IMR-90 (cell line): ENCODE measurements at regions not wholly inside any gene's neighbourhood (a gene's known extent, or its start where the extent isn't known, plus 50 kb on each side); places are given as distances from the start of the nearest gene placed in this dataset.

Source experiments
- ATAC-seq: fragments of 200-7000 bp; cut with Tn5 transposase; 2 replicates; pipeline ENCODE4 v1.9.1; 2020; ENCODE audit warnings: low read depth, mild to moderate bottlenecking, moderate library complexity
- BruUV-seq: library from RNA; stranded (reverse); fragments of 400-500 nt; replicated peaks from 2 replicates; lab custom pipeline; 2021; lab: Mats Ljungman, UMichigan
- CTCF ChIA-PET: fragments of 300-600 bp; formaldehyde crosslinking; extraction: SDS; loops from one replicate; lab custom pipeline; 2021; ENCODE audit warnings: antibody characterized with exemption; lab: Yijun Ruan, JAX
- POLR2A ChIA-PET: fragments of 300-600 bp; sonication (Branson Sonifier 250); formaldehyde crosslinking; loops from one replicate; lab custom pipeline; 2022; ENCODE audit warnings: antibody characterized with exemption; ENCODE audit not compliant: unreplicated experiment; lab: Charles Lee
- DNase-seq: peaks from one replicate; pipeline ENCODE4 v3.0.0; 2013
- H2AFZ ChIP-seq: replicated peaks from 2 replicates; pipeline ENCODE3; 2013; ENCODE audit warnings: low read length, mild to moderate bottlenecking; ENCODE audit not compliant: poor library complexity
- H2AK5ac ChIP-seq: 2 replicates; pipeline ENCODE4 v1.6.1; 2013; ENCODE audit warnings: low read depth, low read length, inconsistent platforms
- H2AK9ac ChIP-seq: replicated peaks from 2 replicates; pipeline ENCODE3; 2013; ENCODE audit warnings: mild to moderate bottlenecking, low read depth, low read length, moderate library complexity; ENCODE audit not compliant: poor library complexity
- H2BK120ac ChIP-seq: 2 replicates; pipeline ENCODE4 v1.6.1; 2013; ENCODE audit warnings: low read depth, low read length, inconsistent platforms
- H2BK15ac ChIP-seq: 3 replicates; pipeline ENCODE4 v1.6.1; 2013; ENCODE audit warnings: low read depth, low read length, inconsistent platforms
- H2BK20ac ChIP-seq: 2 replicates; pipeline ENCODE4 v1.6.1; 2013; ENCODE audit warnings: low read depth, mild to moderate bottlenecking, inconsistent platforms, low read length, moderate library complexity
- H2BK5ac ChIP-seq: 2 replicates; pipeline ENCODE4 v1.6.1; 2013; ENCODE audit warnings: mild to moderate bottlenecking, low read depth, low read length, inconsistent platforms; ENCODE audit not compliant: poor library complexity, severe bottlenecking
- H3K14ac ChIP-seq: replicated peaks from 2 replicates; pipeline ENCODE4 v1.6.1; 2013; ENCODE audit warnings: low read depth, low read length, inconsistent platforms
- H3K18ac ChIP-seq: 2 replicates; pipeline ENCODE4 v1.6.1; 2013; ENCODE audit warnings: low read depth, low read length, control low read depth
- H3K23ac ChIP-seq: 2 replicates; pipeline ENCODE4 v1.6.1; 2013; ENCODE audit warnings: low read depth, low read length, inconsistent platforms
- H3K27ac ChIP-seq: 2 replicates; pipeline ENCODE4 v1.5.1; 2013; ENCODE audit warnings: mild to moderate bottlenecking, control low read depth, low read length; ENCODE audit not compliant: insufficient read depth
- H3K27me3 ChIP-seq: 2 replicates; pipeline ENCODE4 v1.6.1; 2013; ENCODE audit warnings: low read length; ENCODE audit not compliant: control insufficient read depth, insufficient read depth
- H3K36me3 ChIP-seq: 2 replicates; pipeline ENCODE4 v1.6.1; 2013; ENCODE audit warnings: low read length, mixed read lengths; ENCODE audit not compliant: control insufficient read depth, insufficient read depth
- H3K4ac ChIP-seq: 2 replicates; pipeline ENCODE4 v1.6.1; 2013; ENCODE audit warnings: low read depth, low read length, inconsistent platforms
- H3K4me1 ChIP-seq: 2 replicates; pipeline ENCODE4 v1.6.1; 2013; ENCODE audit warnings: low read length, mixed read lengths; ENCODE audit not compliant: control insufficient read depth, insufficient read depth
- H3K4me2 ChIP-seq: 2 replicates; pipeline ENCODE4 v1.6.1; 2013; ENCODE audit warnings: low read depth, mild to moderate bottlenecking, control low read depth, low read length, moderate library complexity
- H3K4me3 ChIP-seq: 2 replicates; pipeline ENCODE4 v1.5.1; 2013; ENCODE audit warnings: low read depth, mild to moderate bottlenecking, control low read depth, low read length, moderate library complexity; ENCODE audit not compliant: insufficient read depth
- H3K56ac ChIP-seq: 2 replicates; pipeline ENCODE4 v1.6.1; 2013; ENCODE audit warnings: low read length, inconsistent platforms; ENCODE audit not compliant: insufficient read depth; ENCODE audit errors: extremely low read depth
- H3K79me1 ChIP-seq, 2 experiments: 2 replicates each; pipeline ENCODE4 v1.6.1; 2013; ENCODE audit warnings: low read length in 2 of 2, inconsistent platforms in 1 of 2, low read depth in 1 of 2
- H3K9ac ChIP-seq: 2 replicates; pipeline ENCODE4 v1.6.1; 2013; ENCODE audit warnings: low read depth, low read length, control low read depth
- H3K9me1 ChIP-seq: 2 replicates; pipeline ENCODE4 v1.6.1; 2013; ENCODE audit warnings: low read length, inconsistent platforms; ENCODE audit not compliant: insufficient read depth
- H3K9me3 ChIP-seq: 2 replicates; pipeline ENCODE4 v1.6.1; 2013; ENCODE audit warnings: low read length; ENCODE audit not compliant: control insufficient read depth, insufficient read depth
- H4K20me1 ChIP-seq: 2 replicates; pipeline ENCODE4 v1.6.1; 2013; ENCODE audit warnings: low read length, inconsistent platforms; ENCODE audit not compliant: insufficient read depth
- H4K5ac ChIP-seq: 2 replicates; pipeline ENCODE4 v1.6.1; 2013; ENCODE audit warnings: mild to moderate bottlenecking, low read depth, low read length, control low read depth
- H4K8ac ChIP-seq, 2 experiments: 2 replicates each; pipeline ENCODE4 v1.6.1; 2013; ENCODE audit warnings: low read depth in 2 of 2, low read length in 2 of 2, control low read depth in 1 of 2, inconsistent platforms in 1 of 2
- H4K91ac ChIP-seq: 2 replicates; pipeline ENCODE4 v1.6.1; 2013; ENCODE audit warnings: low read depth, low read length, inconsistent platforms; ENCODE audit not compliant: insufficient read depth
- BHLHE40 ChIP-seq: fragments of 150-350 bp; IDR thresholded peaks from 2 replicates; pipeline ENCODE4 v1.6.1; 2016; ENCODE audit warnings: mild to moderate bottlenecking, low read depth, low read length
- CEBPB ChIP-seq: IDR thresholded peaks from 2 replicates; pipeline ENCODE4 v1.6.1; 2012; ENCODE audit warnings: low read depth, low read length, improper control_type of control experiment
- FOS ChIP-seq: fragments of 150-350 bp; IDR thresholded peaks from 2 replicates; pipeline ENCODE4 v1.6.1; 2016; ENCODE audit warnings: low read depth, low read length
- MAZ ChIP-seq: IDR thresholded peaks from 2 replicates; pipeline ENCODE4 v1.6.1; 2012; ENCODE audit warnings: low read depth, mild to moderate bottlenecking, low read length, improper control_type of control experiment, moderate library complexity, borderline replicate concordance
- MXI1 ChIP-seq: IDR thresholded peaks from 2 replicates; pipeline ENCODE4 v1.6.1; 2012; ENCODE audit warnings: low read depth, mild to moderate bottlenecking, low read length, moderate library complexity, borderline replicate concordance
- NFE2L2 ChIP-seq: fragments of 150-350 bp; IDR thresholded peaks from 2 replicates; pipeline ENCODE4 v1.6.1; 2016; ENCODE audit warnings: low read depth, mild to moderate bottlenecking, low read length
- POLR2A ChIP-seq: IDR thresholded peaks from 2 replicates; pipeline ENCODE4 v1.6.1; 2012; ENCODE audit warnings: mild to moderate bottlenecking, low read depth, low read length
- SMC3 ChIP-seq: fragments of 150-350 bp; IDR thresholded peaks from 2 replicates; pipeline ENCODE4 v1.6.1; 2016; ENCODE audit warnings: low read depth, mild to moderate bottlenecking, antibody characterized with exemption, low read length, moderate library complexity
- WGBS, 2 experiments: methylation state at CpG; one replicate each; pipeline versions ENCODE4 v1.1.5 to v1.1.7; 2013; ENCODE audit warnings: missing lambda C conversion rate in 2 of 2; ENCODE audit not compliant: insufficient read length in 1 of 2; ENCODE audit errors: extremely low coverage in 2 of 2; 5-methylcytosine and 5-hydroxymethylcytosine counted together
- dilution Hi-C: fragments of 300-500 bp; cut with HindIII; formaldehyde crosslinking; loops from one replicate; pipeline ENCODE4 v1.14.3; 2018; ENCODE audit warnings: low sequenced_read_pairs; ENCODE audit not compliant: unreplicated experiment
- in situ Hi-C: fragments of 300-500 bp; cut with MboI; formaldehyde crosslinking; loops from 3 replicates; pipeline ENCODE4 v1.14.3; 2019; ENCODE audit warnings: low sequenced_read_pairs, inconsistent platforms, mixed read lengths
- intact Hi-C: fragments of 100-400 bp; cut with micrococcal nuclease; formaldehyde crosslinking; loops from 2 replicates; pipeline ENCODE4 v1.10.0; 2022
- TF ChIP-seq, protein P1 (sequence below): fragments of 150-350 bp; IDR thresholded peaks from 2 replicates; pipeline ENCODE4 v1.6.1; 2017; ENCODE audit warnings: mild to moderate bottlenecking, antibody characterized with exemption, low read length, low read depth

DNA sequence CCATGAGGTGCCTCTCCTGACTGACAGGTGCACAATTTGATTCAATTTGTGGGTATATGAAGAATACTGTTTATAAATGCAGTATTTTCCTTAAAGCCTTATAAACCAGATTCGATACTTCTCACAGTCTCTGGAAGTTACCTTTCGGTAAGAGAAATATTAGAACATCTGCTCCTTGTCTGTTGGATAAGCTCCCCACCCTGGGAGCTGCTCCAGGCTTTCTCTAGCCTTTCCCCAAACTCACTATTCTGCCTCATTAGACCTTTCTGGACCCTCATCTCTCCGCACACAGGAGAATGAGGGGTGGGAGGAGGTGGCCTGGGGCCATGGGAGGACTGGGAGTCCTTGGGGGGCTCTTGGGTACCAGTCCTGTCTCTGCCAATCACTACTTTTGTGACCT, 59.8 kb upstream of the TBC1D21 start:
- TF ChIP-seq POLR2A (no peak), SMC3 (no peak), MXI1 (no peak), BHLHE40 (no peak), NFE2L2 (no peak), FOS (no peak), CEBPB (no peak), MAZ (no peak)
- TF ChIP-seq, protein P1, sequence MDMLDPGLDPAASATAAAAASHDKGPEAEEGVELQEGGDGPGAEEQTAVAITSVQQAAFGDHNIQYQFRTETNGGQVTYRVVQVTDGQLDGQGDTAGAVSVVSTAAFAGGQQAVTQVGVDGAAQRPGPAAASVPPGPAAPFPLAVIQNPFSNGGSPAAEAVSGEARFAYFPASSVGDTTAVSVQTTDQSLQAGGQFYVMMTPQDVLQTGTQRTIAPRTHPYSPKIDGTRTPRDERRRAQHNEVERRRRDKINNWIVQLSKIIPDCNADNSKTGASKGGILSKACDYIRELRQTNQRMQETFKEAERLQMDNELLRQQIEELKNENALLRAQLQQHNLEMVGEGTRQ = no peak
- H3K4ac ChIP-seq = no peak overlapping the region
- dilution Hi-C loops (no loop called here), intact Hi-C loops (no loop called here), in situ Hi-C loops (no loop called here)
- H3K56ac ChIP-seq = no peak overlapping the region
- H3K9me3 ChIP-seq = peaks cover 2% of the 10 kb centered on the region; the same call in 1 of the 2 replicates
- H2AK9ac ChIP-seq = no peak overlapping the region
- DNase-seq (no peak), ATAC-seq (no peak)
- no peak overlapping the region for H2AFZ ChIP-seq
- ChIA-PET CTCF (interaction anchor here (0.6 kb wide), 1 partner anchor 138 kb away, joined by 3 read pairs; no protein-coding TSS in a partner anchor), POLR2A (no interaction called here)
- H4K5ac ChIP-seq = no peak overlapping the region
- H3K27me3 ChIP-seq = peaks cover 70% of the 10 kb centered on the region
- H4K8ac ChIP-seq = no peak overlapping the region
- H2BK5ac ChIP-seq = no peak overlapping the region
- no peak overlapping the region for H2AK5ac ChIP-seq
- H3K14ac ChIP-seq = no peak overlapping the region
- no peak overlapping the region for H3K27ac ChIP-seq
- no peak overlapping the region for H3K4me2 ChIP-seq
- no peak overlapping the region for H3K9ac ChIP-seq
- H2BK120ac ChIP-seq = no peak overlapping the region
- no peaks in the 10 kb centered on the region for H3K79me1 ChIP-seq
- H4K20me1 ChIP-seq = no peaks in the 10 kb centered on the region
- H3K4me3 ChIP-seq = no peak overlapping the region
- H3K4me1 ChIP-seq = no peaks in the 10 kb centered on the region
- no peaks in the 10 kb centered on the region; the same call in 1 of the 2 replicates for H3K9me1 ChIP-seq
- H2BK15ac ChIP-seq = no peak overlapping the region
- no peak overlapping the region for H4K91ac ChIP-seq
- H3K23ac ChIP-seq = no peak overlapping the region
- WGBS, 2 experiments = no CpG with 5 or more reads among the region's 3 CpGs
- H2BK20ac ChIP-seq = no peak overlapping the region
- H3K36me3 ChIP-seq = no peaks in the 10 kb centered on the region
- BruUV-seq = no TSS peak
- H3K18ac ChIP-seq = no peak overlapping the region
